ENCODE measurements at regions not wholly inside any gene's neighbourhood (a gene's known extent, or its start where the extent isn't known, plus 50 kb on each side); places are given as distances from the start of the nearest gene placed in this dataset.
"Not testable (repeated sequence)": the region's sequence is repeated elsewhere in the genome, so short reads cannot be mapped to it uniquely, and the experiment has no call there.

DNA sequence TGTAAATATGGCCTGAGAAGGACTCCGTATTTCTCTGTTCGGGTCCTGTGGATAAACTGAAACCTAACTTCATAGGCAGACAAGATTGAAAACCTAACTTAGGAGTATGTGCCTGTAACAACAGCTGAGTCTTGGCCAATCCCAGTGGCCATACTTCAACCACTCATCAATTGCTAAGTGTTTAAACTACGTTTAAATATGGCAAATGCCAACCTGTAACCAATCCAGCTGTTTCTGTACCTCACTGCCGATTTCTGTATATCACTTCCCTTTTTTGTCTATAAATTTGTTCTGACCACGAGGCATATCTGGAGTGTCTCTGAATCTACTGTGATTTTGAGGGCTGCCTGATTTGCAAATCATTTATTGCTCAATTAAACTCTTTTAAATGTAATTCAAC lies 272.3 kb downstream of the LPIN1 start:
- TF ChIP-seq, protein P1, sequence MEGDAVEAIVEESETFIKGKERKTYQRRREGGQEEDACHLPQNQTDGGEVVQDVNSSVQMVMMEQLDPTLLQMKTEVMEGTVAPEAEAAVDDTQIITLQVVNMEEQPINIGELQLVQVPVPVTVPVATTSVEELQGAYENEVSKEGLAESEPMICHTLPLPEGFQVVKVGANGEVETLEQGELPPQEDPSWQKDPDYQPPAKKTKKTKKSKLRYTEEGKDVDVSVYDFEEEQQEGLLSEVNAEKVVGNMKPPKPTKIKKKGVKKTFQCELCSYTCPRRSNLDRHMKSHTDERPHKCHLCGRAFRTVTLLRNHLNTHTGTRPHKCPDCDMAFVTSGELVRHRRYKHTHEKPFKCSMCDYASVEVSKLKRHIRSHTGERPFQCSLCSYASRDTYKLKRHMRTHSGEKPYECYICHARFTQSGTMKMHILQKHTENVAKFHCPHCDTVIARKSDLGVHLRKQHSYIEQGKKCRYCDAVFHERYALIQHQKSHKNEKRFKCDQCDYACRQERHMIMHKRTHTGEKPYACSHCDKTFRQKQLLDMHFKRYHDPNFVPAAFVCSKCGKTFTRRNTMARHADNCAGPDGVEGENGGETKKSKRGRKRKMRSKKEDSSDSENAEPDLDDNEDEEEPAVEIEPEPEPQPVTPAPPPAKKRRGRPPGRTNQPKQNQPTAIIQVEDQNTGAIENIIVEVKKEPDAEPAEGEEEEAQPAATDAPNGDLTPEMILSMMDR (conservative IDR thresholded peaks at IDR 0.05), result not testable (repeated sequence)
- TF ChIP-seq EZH2 (IDR thresholded peaks at IDR 0.05; ENCODE audit: low read depth), result not testable (repeated sequence)
